Activated T-cell treated with anti-CD3 and anti-CD28 coated beads, Interleukin-2, amount 50 U/mL, for 4 hours (primary cell): ENCODE measurements at regions not wholly inside any gene's neighbourhood (a gene's known extent, or its start where the extent isn't known, plus 50 kb on each side); places are given as distances from the start of the nearest gene placed in this dataset.

Experiments
- ATAC-seq, 2 donors: fragments of 200-7000 bp; cut with Tn5 transposase; one replicate each; pipeline ENCODE4 v1.10.0; 2021
- DNase-seq: peaks from one replicate; pipeline ENCODE4 v3.0.0-alpha.2; 2020
- H3K27me3 Mint-ChIP-seq: one replicate; pipeline ENCODE4 v1.8.0; 2021; ENCODE audit warnings: low read depth, mixed read lengths
- H3K36me3 Mint-ChIP-seq: one replicate; pipeline ENCODE4 v1.8.0; 2022; ENCODE audit warnings: mixed read lengths; ENCODE audit not compliant: insufficient read depth
- H3K4me1 Mint-ChIP-seq: one replicate; pipeline ENCODE4 v1.8.0; 2021; ENCODE audit warnings: low read depth, mixed read lengths
- H3K4me3 Mint-ChIP-seq: one replicate; pipeline ENCODE4 v1.8.0; 2021; ENCODE audit warnings: mild to moderate bottlenecking, moderate library complexity, mixed read lengths
- H3K9me3 Mint-ChIP-seq: one replicate; pipeline ENCODE4 v1.8.0; 2021; ENCODE audit warnings: mixed read lengths

- DNase-seq (no peak), ATAC-seq (no peak)
- H3K4me3 Mint-ChIP-seq: no peak overlapping the region
- H3K4me1 Mint-ChIP-seq: no peaks in the 10 kb centered on the region
- H3K9me3 Mint-ChIP-seq: no peaks in the 10 kb centered on the region
- H3K36me3 Mint-ChIP-seq: no peaks in the 10 kb centered on the region
- H3K27me3 Mint-ChIP-seq: no peaks in the 10 kb centered on the region
Observed at GRCh38 chr2:37425408-37425807, 81.0 kb downstream of the QPCT start.

GRCh38 chr2:37427241-37427640, 82.8 kb downstream of the QPCT start:
- no peaks in the 10 kb centered on the region for H3K9me3 Mint-ChIP-seq
- no peak overlapping the region for H3K4me3 Mint-ChIP-seq
- no peaks in the 10 kb centered on the region for H3K36me3 Mint-ChIP-seq
- H3K4me1 Mint-ChIP-seq: no peaks in the 10 kb centered on the region
- ATAC-seq: no peak
- H3K27me3 Mint-ChIP-seq: no peaks in the 10 kb centered on the region
- DNase-seq: no peak

- no peaks in the 10 kb centered on the region for H3K4me1 Mint-ChIP-seq
- ATAC-seq: no peak
- no peak overlapping the region for H3K4me3 Mint-ChIP-seq
- H3K9me3 Mint-ChIP-seq: no peaks in the 10 kb centered on the region
- no peak for DNase-seq
- H3K27me3 Mint-ChIP-seq: peaks cover 4% of the 10 kb centered on the region
- H3K36me3 Mint-ChIP-seq: no peaks in the 10 kb centered on the region
Observed at GRCh38 chr2:37436323-37436722, 91.9 kb downstream of the QPCT start.

GRCh38 chr2:37439131-37439642, 94.8 kb downstream of the QPCT start:
- peaks cover 4% of the 10 kb centered on the region for H3K27me3 Mint-ChIP-seq
- no peaks in the 10 kb centered on the region for H3K9me3 Mint-ChIP-seq
- no peaks in the 10 kb centered on the region for H3K36me3 Mint-ChIP-seq
- ATAC-seq: no peak
- no peak overlapping the region for H3K4me3 Mint-ChIP-seq
- no peaks in the 10 kb centered on the region for H3K4me1 Mint-ChIP-seq
- no peak for DNase-seq

GRCh38 chr2:37441055-37441454, 96.6 kb downstream of the QPCT start:
- no peaks in the 10 kb centered on the region for H3K9me3 Mint-ChIP-seq
- H3K4me3 Mint-ChIP-seq: no peak overlapping the region
- ATAC-seq: no peak
- H3K36me3 Mint-ChIP-seq: no peaks in the 10 kb centered on the region
- peaks cover 4% of the 10 kb centered on the region for H3K27me3 Mint-ChIP-seq
- DNase-seq: no peak
- no peaks in the 10 kb centered on the region for H3K4me1 Mint-ChIP-seq

GRCh38 chr2:37443082-37443481, 98.7 kb downstream of the QPCT start:
- H3K4me3 Mint-ChIP-seq: no peak overlapping the region
- H3K4me1 Mint-ChIP-seq: no peaks in the 10 kb centered on the region
- H3K9me3 Mint-ChIP-seq: no peaks in the 10 kb centered on the region
- no peak for ATAC-seq
- no peaks in the 10 kb centered on the region for H3K36me3 Mint-ChIP-seq
- peaks cover 6% of the 10 kb centered on the region for H3K27me3 Mint-ChIP-seq
- DNase-seq: no peak

GRCh38 chr2:37447446-37447845, 103.0 kb downstream of the QPCT start:
- no peak for ATAC-seq
- DNase-seq: no peak
- Mint-ChIP-seq H3K27me3 (peaks cover 6% of the 10 kb centered on the region), H3K4me3 (no peak overlapping the region), H3K9me3 (peaks cover 3% of the 10 kb centered on the region), H3K4me1 (peaks cover 9% of the 10 kb centered on the region), H3K36me3 (no peaks in the 10 kb centered on the region)

- H3K4me3 Mint-ChIP-seq: no peak overlapping the region
- ATAC-seq (no peak), DNase-seq (no peak)
- no peaks in the 10 kb centered on the region for H3K36me3 Mint-ChIP-seq
- H3K9me3 Mint-ChIP-seq: peaks cover 5% of the 10 kb centered on the region
- peaks cover 6% of the 10 kb centered on the region for H3K27me3 Mint-ChIP-seq
- peaks cover 17% of the 10 kb centered on the region for H3K4me1 Mint-ChIP-seq
Observed at GRCh38 chr2:37448342-37449120, 104.1 kb downstream of the QPCT start.

GRCh38 chr2:37449761-37450296, 105.4 kb downstream of the QPCT start:
- Mint-ChIP-seq H3K4me3 (no peak overlapping the region), H3K9me3 (peaks cover 5% of the 10 kb centered on the region), H3K4me1 (peaks cover 18% of the 10 kb centered on the region), H3K27me3 (peaks cover 6% of the 10 kb centered on the region), H3K36me3 (no peaks in the 10 kb centered on the region)
- ATAC-seq (no peak), DNase-seq (no peak)

- Mint-ChIP-seq H3K4me1 (peaks cover 49% of the 10 kb centered on the region), H3K27me3 (peaks cover under 1% of the 10 kb centered on the region), H3K9me3 (peaks cover 5% of the 10 kb centered on the region), H3K36me3 (no peaks in the 10 kb centered on the region), H3K4me3 (peak overlapping the region; percentile 15)
- ATAC-seq (peak in 1 of 2 donors; percentile 53), DNase-seq (no peak)
Observed at GRCh38 chr2:37453027-37453426, 108.6 kb downstream of the QPCT start.

- H3K4me3 Mint-ChIP-seq: no peak overlapping the region
Observed at GRCh38 chr2:37454851-37455762, 110.7 kb downstream of the QPCT start.

GRCh38 chr2:37456479-37456878, 112.0 kb downstream of the QPCT start:
- Mint-ChIP-seq H3K36me3 (no peaks in the 10 kb centered on the region), H3K4me1 (peaks cover 72% of the 10 kb centered on the region), H3K4me3 (peak overlapping the region; percentile 24), H3K9me3 (peaks cover 5% of the 10 kb centered on the region), H3K27me3 (no peaks in the 10 kb centered on the region)
- ATAC-seq: peak; percentile 60 to 76
- DNase-seq: peak; percentile 10

More at GRCh38 chr2:37454851-37455762, 110.7 kb downstream of the QPCT start:
- Mint-ChIP-seq H3K4me1 (peaks cover 63% of the 10 kb centered on the region), H3K9me3 (peaks cover 5% of the 10 kb centered on the region), H3K36me3 (no peaks in the 10 kb centered on the region), H3K27me3 (no peaks in the 10 kb centered on the region)
- ATAC-seq (no peak), DNase-seq (no peak)

GRCh38 chr2:37457401-37457901, 113.0 kb downstream of the QPCT start:
- Mint-ChIP-seq H3K4me3 (no peak overlapping the region), H3K4me1 (peaks cover 69% of the 10 kb centered on the region), H3K36me3 (no peaks in the 10 kb centered on the region), H3K27me3 (no peaks in the 10 kb centered on the region), H3K9me3 (peaks cover 2% of the 10 kb centered on the region)
- DNase-seq (no peak), ATAC-seq (no peak)

GRCh38 chr2:37458133-37458532, 113.7 kb downstream of the QPCT start:
- ATAC-seq (no peak), DNase-seq (no peak)
- H3K27me3 Mint-ChIP-seq: no peaks in the 10 kb centered on the region
- H3K4me1 Mint-ChIP-seq: peaks cover 62% of the 10 kb centered on the region
- no peaks in the 10 kb centered on the region for H3K36me3 Mint-ChIP-seq
- no peak overlapping the region for H3K4me3 Mint-ChIP-seq
- no peaks in the 10 kb centered on the region for H3K9me3 Mint-ChIP-seq
